ENCODE measurements at regions not wholly inside any gene's neighbourhood (a gene's known extent, or its start where the extent isn't known, plus 50 kb on each side); places are given as distances from the start of the nearest gene placed in this dataset.
"Not testable (repeated sequence)": the region's sequence is repeated elsewhere in the genome, so short reads cannot be mapped to it uniquely, and the experiment has no call there.

GRCh38 chr20:52004018-52004417 is 187.6 kb downstream of the ZFP64 start:
- Mint-ChIP-seq H3K27me3 (ENCODE audit: unreplicated experiment) (peaks cover 1% of the 10 kb centered on the region), H3K9me3 (ENCODE audit: unreplicated experiment) (no peaks in the 10 kb centered on the region), H3K27ac (ENCODE audit: unreplicated experiment) (peak overlapping the region; percentile 93), H3K4me1 (ENCODE audit: low read depth, unreplicated experiment) (peaks cover 26% of the 10 kb centered on the region), H3K36me3 (ENCODE audit: unreplicated experiment) (no peaks in the 10 kb centered on the region), H3K4me3 (ENCODE audit: unreplicated experiment) (peak overlapping the region; percentile 66)
- TF ChIP-seq CTCF (IDR thresholded peaks at IDR 0.05; ENCODE audit: partially characterized antibody, unreplicated experiment): no peak
- no peak for DNase-seq

DNA sequence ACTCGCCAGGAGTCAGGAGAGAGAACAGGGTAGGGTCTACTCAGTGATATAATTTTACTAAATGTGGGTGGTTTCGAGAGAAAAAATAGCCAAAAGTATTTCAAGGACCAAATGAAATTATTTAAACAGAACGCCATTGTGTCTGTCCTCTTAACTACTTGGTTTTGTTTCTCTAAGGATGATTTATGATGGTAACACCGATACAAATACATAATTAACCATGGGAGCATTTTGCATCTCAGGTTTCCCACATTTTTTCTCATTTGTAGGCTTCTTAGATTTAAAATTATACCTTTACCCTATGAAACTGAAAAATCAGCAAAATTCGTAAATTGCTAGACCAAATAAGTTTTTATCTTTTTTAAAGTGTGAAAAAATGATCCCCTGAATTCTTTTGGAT is 188.2 kb downstream of the ZFP64 start:
- peak overlapping the region; percentile 93 for H3K27ac Mint-ChIP-seq (ENCODE audit: unreplicated experiment)

GRCh38 chr20:52001999-52002666 is 189.4 kb downstream of the ZFP64 start:
- no peaks in the 10 kb centered on the region for H3K9me3 Mint-ChIP-seq (ENCODE audit: unreplicated experiment)
- DNase-seq: no peak
- TF ChIP-seq CTCF (IDR thresholded peaks at IDR 0.05; ENCODE audit: partially characterized antibody, unreplicated experiment): peak; percentile 34
- H3K4me1 Mint-ChIP-seq (ENCODE audit: low read depth, unreplicated experiment): peaks cover 26% of the 10 kb centered on the region
- no peak overlapping the region for H3K4me3 Mint-ChIP-seq (ENCODE audit: unreplicated experiment)
- H3K27me3 Mint-ChIP-seq (ENCODE audit: unreplicated experiment): peaks cover 1% of the 10 kb centered on the region
- peaks cover 4% of the 10 kb centered on the region for H3K36me3 Mint-ChIP-seq (ENCODE audit: unreplicated experiment)
- peak overlapping the region; percentile 76 for H3K27ac Mint-ChIP-seq (ENCODE audit: unreplicated experiment)

More for the DNA sequence above, 188.2 kb downstream of the ZFP64 start:
- TF ChIP-seq CTCF (IDR thresholded peaks at IDR 0.05; ENCODE audit: partially characterized antibody, unreplicated experiment): no peak
- DNase-seq: no peak
- Mint-ChIP-seq H3K27me3 (ENCODE audit: unreplicated experiment) (peaks cover 1% of the 10 kb centered on the region), H3K36me3 (ENCODE audit: unreplicated experiment) (no peaks in the 10 kb centered on the region), H3K4me3 (ENCODE audit: unreplicated experiment) (peak overlapping the region; percentile 66), H3K4me1 (ENCODE audit: low read depth, unreplicated experiment) (peaks cover 26% of the 10 kb centered on the region), H3K9me3 (ENCODE audit: unreplicated experiment) (no peaks in the 10 kb centered on the region)

- H3K9me3 Mint-ChIP-seq (ENCODE audit: unreplicated experiment); DNase-seq: not testable (repeated sequence)
Observed at GRCh38 chr20:51997281-51997936, 194.2 kb downstream of the ZFP64 start.

GRCh38 chr20:51995551-51995951 is 193.2 kb upstream of the SALL4 start:
- peaks cover 4% of the 10 kb centered on the region for H3K36me3 Mint-ChIP-seq (ENCODE audit: unreplicated experiment)
- no peaks in the 10 kb centered on the region for H3K4me1 Mint-ChIP-seq (ENCODE audit: low read depth, unreplicated experiment)
- no peak for TF ChIP-seq CTCF (IDR thresholded peaks at IDR 0.05; ENCODE audit: partially characterized antibody, unreplicated experiment)
- no peak for DNase-seq
- H3K27me3 Mint-ChIP-seq (ENCODE audit: unreplicated experiment): no peaks in the 10 kb centered on the region
- no peak overlapping the region for H3K4me3 Mint-ChIP-seq (ENCODE audit: unreplicated experiment)
- no peak overlapping the region for H3K27ac Mint-ChIP-seq (ENCODE audit: unreplicated experiment)
- H3K9me3 Mint-ChIP-seq (ENCODE audit: unreplicated experiment): no peaks in the 10 kb centered on the region

More at GRCh38 chr20:51997281-51997936, 194.2 kb downstream of the ZFP64 start:
- not testable (repeated sequence) for H3K27me3 Mint-ChIP-seq (ENCODE audit: unreplicated experiment); H3K4me3 Mint-ChIP-seq (ENCODE audit: unreplicated experiment); H3K36me3 Mint-ChIP-seq (ENCODE audit: unreplicated experiment); H3K4me1 Mint-ChIP-seq (ENCODE audit: low read depth, unreplicated experiment); H3K27ac Mint-ChIP-seq (ENCODE audit: unreplicated experiment)

All from glutamatergic neuron (in vitro differentiated cells).